GM19238 (cell line): ENCODE measurements at regions not wholly inside any gene's neighbourhood (a gene's known extent, or its start where the extent isn't known, plus 50 kb on each side); places are given as distances from the start of the nearest gene placed in this dataset.
"Not testable (repeated sequence)": the region's sequence is repeated elsewhere in the genome, so short reads cannot be mapped to it uniquely, and the experiment has no call there.

ENCODE experiments used
- DNase-seq: peaks from one replicate; pipeline ENCODE4 v3.0.0; 2011; ENCODE audit warnings: low spot score; ENCODE audit not compliant: insufficient read length

DNA sequence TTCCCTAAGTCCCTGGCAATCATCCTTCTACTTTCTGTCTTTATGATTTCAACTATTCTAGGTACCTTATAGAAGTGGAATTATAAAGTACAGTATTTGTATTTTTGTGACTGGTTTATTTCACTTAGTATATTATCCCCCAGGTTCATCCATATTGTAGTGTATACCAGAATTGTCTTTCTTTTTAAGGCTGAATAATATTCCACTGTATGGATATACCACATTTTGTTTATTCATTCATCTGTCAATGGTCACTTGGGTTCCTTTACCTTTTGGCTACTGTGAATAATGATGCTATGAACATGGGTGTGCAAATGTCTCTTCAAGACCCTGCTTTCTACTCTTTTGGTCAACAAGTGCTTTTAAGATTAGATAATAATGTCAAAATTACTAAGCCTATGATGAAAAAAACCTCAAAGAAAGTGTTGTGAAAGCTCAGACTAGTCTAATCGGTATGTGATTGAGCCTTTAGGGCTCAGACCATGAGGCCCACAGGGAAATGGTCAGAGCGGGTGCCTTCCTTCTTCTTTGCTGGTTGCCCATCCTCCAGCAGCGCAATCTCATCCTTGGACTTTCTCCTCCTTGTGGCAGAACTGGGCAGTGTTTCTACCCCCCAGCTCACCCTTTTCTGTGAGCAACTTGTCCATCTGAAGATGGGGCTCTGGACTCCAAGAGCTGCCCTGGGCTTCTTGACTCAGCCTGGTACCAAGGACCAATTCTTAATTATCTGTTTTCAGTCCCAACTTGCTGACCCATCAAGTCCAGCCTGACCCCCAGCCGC, 105.4 kb downstream of the TTC8 start:
- no peak for DNase-seq

DNA sequence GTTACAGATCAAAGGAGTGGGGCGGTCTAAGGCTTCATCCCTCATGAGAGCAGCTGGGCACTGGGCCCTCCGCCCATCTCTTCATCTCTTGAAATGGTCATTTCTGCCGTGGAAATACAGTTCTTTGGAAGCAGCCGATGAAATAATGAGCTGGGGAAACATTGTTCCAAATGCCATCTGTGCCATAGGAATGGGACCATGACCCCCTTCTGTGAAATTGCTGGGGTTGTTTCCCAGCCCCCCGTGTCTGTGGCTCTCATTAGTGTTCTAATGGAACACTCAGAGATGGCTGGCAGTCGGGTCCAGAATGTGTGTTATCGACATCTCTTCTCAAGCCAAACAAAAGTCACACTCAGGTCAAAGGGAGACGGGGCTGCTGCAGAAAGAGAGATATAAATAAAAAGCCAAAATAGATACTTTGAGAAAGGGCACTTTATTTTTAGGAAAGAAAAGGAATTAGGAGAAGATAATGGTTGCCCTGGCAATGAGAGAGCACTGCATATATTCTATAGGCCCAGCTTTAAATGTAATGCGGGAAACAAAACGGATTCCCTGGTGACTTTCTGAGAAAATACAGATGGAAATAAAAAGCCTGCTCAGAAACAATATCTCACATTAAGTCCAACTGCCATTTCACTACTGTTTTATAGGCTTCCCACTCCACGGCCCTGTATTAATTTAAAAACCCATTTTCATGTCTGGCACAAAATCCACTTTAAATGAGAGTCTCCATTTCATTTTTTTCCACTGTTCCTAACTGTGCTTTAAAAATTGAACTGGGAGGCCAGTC, 107.1 kb downstream of the TTC8 start:
- no peak for DNase-seq

DNA sequence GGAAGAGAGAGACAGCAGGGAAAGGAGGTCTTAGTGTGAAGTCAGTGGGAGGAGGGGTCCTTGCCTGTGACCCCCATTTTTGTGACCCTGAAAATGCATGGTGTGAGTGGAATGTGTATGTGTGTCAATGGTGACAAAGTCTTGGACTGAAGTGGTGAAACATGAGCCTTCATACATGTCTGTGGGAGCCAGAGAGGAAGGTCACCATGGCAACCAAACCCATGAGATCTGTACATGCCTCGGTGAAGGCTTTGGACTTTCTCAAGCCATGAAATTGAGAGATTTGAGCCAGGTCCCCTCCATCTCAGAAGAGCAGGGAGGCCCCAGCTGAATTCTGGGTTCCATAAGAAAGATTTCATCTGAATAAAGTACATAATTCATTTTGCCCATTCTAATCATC, 108.7 kb downstream of the TTC8 start:
- no peak for DNase-seq

DNA sequence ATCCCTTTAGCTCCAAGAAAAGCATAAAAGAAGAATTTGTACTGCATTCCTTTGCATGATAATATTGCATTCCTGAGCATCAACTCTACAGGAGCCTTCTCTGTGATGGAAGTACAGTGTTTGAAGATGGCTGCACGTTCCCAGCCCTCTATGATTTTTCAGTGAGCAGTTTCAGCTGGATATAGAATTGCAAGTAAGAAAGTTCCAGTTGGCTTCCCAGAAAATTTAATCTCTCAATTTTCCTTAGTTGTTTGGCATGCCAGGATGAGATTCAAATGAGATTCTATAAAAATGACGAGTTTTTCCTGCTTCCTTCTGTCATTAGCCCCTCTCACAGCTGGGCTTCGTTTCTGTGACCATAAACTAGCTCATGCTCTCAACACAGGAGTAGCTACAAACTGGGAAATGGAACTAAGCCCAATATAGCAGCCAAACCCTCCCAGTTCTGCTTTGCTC, 109.9 kb downstream of the TTC8 start:
- no peak for DNase-seq

DNA sequence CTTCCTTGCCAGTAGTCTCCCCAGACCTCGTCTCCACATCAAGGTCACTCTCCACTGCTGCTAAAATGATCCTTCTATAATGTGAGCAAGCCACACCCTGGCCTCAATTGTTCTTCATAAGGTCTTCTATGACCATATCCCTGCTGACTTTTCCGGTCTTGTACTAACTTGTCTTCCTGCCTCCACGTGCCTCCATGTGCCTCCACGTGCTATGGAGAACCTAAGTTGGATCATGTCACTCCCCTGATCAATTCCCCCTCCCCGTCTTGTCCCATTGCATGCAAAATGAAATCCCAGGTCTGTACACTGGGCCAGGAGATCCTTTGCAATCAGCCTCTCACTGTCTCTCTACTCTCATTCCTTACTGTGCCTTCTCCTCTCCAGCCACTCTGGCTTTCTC, 110.6 kb downstream of the TTC8 start:
- DNase-seq = no peak

DNA sequence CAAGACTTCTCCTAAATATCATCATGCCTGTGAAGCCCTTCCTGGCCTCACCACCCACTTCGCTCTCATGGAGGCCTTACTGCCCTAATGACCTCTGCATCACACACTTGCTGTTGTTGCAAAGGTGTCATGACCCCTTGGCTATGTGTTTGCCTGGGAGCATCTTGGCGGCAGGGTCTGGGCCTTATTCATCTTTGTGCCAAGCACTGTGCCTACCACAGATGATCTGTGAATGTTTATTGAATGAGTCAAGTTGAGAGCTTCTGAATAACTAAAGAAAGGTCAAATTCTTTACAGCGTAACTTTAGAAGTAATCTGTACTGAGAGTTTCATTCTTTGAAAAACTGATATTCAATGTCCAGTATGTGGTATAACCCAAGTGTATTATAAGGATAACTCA, 113.3 kb downstream of the TTC8 start:
- DNase-seq = no peak

DNA sequence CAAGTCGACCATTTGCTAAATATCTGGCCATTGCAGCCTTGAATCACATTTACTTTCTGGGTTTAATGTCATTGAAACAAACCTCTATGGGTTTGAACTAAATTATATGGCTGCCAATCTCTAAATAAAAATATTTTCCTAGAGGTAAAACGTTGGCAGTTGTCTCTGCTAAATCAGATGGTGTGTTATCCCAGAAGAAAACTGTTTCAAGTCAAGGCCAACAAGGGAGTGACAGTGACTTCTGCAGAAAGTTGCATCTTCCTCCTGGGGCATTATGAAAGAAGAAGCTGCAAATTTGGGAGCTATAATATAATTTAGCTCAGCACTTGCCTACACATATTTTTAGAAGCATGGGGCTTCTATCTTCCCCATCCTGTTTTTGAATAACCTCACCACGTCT, 116.2 kb downstream of the TTC8 start:
- DNase-seq = no peak

DNA sequence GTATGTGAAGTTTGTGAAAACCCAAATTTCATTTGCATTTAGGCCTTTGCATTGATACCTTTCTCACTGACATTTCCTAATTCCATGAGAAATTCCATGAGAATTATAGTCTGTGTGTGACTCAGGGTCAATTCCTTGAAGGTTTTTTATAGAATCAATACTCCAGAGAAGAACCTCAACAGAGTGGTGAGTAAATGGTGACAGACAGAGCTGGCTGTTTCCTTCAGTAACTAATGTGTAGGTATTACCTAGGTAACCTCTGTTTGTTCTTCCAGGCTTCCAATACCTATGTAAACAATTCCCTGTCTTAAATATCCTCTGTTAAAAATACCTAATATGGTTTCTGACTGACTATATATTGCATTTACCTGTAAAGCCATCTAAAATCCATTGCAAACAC, 117.0 kb downstream of the TTC8 start:
- no peak for DNase-seq

DNA sequence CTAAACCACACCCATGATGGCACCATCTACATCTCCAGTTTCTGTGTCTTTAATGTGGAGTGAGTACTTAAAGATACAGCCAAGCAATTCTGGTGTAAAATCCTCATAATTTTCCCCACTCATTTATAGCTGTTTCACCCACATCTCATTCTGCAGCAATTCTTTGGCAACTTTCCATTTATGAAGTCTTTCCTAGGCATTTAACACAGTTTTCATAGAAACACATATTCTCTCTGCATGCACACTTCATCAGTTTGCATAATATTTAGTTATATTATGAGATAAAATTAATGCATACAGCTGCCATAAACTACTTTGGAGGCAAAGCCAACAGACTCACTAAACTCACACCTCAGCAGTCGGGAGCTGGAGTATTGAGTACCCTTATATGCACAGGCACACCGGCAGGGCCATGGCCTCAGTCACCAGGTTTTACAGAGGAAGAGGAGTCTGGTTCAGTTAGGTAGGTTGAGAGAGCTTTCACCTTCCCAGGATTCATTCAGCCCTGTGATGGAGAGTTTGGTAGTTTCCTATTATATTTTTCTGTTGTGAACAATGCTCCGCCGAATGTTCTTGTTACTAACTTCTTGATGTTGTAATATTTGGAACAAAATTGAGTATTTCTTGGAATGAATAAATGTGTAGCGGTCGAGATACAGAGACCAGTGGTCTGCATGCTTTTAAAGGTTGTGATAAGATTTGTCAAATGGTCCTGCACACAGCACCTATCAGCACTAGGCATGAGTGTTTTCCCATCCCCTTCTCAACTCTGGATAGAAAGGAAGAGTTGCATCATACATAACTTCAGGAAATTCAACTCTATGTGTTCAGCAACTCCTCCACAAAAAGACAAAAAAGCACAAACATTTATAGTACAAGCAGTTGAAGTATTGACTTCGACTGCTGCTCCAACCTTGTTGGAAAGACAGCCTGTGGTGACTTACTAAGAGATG, 123.5 kb downstream of the TTC8 start:
- DNase-seq = no peak

DNA sequence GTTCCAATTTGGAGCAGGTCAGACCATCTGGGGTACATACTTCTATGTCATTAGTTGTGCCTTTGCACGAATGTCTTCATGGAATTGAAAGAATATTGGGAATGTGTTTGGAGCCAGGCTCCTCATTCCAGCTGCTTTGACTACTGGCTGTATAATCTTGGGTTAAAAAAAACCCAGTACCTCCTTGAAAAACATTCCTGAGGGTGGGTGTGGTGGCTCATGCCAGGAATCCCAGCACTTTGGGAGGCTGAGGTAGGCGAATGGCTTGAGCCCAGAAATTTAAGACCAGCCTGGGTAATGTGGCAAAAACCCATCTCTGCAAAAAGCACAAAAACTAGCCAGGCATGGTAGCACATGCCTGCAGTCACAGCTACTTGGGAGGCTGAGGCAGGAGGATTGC, 125.6 kb downstream of the TTC8 start:
- DNase-seq = no peak

DNA sequence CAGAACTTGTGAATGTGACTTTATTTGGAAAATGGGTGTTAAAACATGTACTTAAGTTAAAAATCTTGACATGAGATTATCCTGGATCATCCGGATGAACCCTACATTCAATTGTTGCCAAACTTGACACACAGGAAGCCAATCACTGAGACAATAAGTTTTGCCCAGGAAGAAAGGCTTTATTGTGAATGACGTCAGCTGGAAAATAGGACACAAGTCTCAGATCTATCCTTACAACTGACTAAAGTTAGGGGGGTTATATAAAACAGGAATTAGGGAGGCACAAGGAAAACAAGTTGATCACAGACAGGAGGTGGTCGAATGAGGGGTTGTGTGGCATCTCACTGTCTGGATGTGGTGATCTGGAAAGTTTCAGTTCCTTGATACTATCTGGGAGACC, 126.9 kb downstream of the TTC8 start:
- DNase-seq = no peak

DNA sequence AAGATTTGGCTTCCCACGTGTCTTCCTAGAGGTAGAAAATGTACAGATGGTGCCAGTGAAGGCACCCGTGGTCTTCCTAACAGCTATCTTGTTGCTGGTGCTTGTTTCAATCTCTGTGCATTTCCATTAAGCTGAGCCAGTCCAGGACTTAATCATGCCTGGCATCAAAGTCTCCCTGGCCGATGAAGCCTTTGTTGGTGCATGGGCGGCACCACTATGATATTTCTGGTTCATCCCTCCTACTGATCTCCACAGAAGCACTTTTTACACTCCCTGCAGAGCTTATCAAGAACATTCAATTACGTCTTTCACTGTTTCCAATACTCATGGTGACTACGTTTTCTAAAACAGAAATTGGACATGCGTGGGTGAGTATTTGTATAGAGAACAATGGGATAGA, 128.4 kb downstream of the TTC8 start:
- DNase-seq = no peak

DNA sequence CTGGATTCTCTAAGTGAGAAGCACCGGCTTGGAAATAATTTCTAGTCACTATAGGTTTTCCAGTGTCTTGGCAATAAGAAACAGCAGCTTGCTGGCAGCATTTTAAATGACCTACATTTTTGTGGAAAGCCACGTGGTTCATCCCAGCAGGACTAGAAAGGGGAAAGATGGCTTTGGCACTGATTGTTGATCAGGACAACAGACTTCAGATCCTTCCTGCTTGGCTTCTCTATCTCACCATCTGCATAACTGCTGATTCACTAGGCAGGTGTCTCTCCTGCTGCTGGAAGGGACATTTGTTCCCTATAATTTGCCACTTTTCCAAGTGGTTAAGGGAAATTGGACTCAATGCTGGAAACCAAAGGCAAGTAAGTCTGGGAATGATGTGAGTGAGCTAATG, 131.0 kb downstream of the TTC8 start:
- no peak for DNase-seq

DNA sequence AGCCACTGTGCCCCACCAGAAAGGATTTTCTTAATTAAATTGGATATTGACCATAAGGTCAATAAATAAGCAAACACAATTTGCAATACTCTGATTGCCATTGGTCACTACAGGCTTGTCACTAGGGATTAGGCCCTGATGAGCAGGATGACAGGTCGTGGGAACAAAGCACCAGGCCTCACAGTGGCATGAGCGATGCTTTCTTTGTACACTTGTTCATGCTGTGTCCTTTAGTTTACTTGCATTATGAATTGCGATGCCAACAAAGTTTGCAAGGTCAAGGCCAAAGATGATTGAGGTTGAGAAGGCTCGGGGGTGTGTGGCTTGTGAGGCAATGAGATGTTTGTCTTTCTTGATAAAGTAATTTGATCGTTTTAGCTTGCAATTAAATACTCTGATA, 136.0 kb downstream of the TTC8 start:
- no peak for DNase-seq

DNA sequence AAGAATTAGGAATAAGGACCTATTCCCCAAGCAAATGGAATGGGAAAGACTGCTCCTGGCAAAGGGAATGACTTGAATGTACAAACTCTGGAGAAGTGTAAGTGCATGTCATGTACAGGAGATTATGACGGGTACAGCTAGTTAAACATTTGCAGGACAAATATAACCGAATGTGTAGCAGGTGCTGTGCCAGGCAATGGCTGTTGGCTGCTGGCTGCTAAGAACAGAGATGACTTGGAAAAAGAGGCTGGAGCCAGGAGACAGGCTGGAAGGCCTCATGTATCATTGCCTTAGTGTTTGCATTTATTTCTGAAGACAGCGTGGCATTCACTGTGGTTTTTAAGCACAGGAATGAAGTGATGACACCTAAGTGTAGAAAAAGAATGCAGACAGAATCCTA, 136.8 kb downstream of the TTC8 start:
- DNase-seq = no peak

DNA sequence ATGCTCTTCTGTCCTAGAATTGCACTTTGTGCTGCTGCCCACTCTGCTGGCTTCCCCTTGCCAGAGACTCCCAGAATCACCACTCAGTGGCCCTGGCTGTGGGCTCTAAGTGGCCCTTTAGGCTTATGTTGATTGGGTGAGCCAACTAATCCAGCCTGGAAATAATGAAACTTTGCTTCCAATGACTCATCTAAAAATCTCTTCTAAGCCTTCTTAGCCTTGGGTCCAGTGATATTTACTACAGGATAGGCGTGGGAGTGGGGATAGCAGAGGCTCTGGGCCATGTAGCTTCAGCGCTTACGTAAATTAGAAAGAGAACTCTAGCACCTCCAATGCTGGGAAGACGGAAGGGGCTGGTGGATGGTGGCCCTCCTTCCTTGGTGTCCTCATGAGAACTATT, 137.9 kb downstream of the TTC8 start:
- no peak for DNase-seq

DNA sequence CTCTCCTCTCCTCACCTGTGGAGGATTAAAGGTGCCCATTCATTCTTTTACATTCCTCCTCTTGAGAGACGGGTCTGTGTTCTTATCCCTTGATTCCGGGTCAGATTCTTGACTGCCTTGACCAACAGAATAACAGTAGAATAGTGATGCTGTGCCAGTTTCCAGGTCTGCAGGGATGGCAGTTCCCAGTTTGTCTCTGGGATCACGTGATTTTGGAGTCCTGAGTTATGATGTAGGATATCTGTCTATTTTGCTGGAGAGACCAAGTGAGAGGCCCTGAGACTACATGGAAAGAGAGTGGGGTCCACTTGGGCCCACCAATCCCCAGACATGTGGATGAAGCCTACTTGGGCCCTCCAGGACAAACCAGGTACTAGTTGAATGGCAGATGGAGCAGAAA, 142.8 kb downstream of the TTC8 start:
- DNase-seq = no peak

DNA sequence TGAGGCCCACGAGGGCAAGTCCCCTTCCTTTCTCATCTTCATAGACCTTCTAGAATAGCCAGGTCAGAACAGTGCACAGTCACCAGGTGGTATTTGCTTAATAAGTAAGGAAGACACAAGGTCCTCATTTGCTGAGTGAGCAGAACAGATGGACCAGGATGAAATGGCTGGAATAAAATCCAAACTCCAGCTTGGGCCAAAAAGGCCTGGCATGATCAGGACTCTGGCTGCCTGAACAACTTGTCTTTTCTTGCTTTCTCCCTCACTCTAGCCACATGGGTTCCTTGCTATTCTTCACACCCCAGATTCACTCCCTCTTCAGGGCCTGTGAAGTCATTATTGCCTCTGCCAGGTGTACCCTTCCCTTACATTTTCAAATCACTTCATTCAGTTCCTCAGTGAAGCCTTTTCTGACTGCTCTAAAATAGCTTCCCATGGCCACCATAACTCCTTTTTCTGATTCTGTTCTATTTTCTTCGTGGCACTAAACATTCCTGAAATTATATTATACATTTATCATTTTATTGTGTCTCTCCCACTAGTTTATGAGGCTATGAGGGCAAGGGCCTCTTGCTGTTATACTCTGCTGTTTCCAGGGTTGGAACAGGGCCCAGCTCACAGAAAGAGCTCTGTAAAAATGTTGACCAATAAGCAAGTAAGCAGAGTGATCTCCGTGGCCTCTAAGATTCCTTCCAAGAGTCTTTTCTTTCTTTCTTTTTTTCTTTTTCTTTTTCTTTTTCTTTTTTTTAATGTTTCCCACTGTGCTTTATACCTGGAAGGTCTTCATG, 150.8 kb downstream of the TTC8 start:
- no peak for DNase-seq

DNA sequence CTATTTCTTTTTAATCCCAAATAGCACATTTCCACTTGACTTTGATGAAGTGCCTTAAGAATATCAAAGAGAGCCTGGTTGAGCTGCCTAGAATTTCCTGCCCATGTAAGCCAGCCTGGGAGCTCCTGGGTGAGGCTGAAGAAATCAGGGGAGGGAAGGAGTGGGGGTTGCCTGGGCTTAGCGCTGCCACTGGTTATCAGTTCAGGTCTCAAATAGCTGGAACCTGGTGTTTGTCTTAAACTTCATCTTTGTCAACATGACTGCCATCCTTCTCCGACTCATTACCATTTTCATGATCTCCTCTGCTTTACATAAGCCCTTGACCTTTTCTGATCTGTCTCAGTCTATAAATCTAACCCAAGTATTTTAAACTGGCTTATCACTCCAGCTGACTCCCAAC, 151.5 kb downstream of the TTC8 start:
- DNase-seq = no peak

DNA sequence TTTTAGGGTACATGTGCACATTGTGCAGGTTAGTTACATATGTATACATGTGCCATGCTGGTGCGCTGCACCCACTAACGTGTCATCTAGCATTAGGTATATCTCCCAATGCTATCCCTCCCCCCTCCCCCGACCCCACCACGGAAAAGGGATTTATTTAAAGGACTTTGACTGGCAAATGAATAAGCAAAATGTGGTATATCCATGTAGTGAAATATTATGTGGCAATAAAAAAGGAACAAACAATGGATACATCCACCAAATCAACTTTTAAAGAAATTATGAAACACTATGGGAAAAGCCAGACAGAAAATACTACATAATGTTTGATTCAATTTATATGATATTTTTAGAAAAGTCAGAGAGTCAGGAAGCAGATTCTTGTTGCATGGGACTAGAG, 156.5 kb downstream of the TTC8 start:
- DNase-seq = not testable (repeated sequence)

DNA sequence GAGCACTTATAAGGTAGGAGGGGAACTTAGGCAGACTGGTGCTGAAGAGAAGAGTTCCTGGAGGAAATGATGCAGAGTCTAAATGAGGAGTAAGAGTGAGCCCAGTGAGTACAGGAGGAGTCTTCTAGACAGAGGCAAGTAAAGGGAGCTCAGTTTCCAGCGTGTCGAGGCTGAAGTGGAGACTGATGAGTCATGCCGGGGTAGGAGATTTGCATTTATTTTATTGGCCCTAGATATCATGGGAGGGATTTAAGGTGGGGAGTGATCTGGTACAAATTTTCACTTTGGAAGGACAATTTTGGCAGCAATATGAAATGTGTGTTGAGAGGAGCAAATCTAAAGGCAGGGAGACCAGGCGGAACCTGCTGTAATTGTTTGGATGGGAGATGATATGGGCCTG, 157.5 kb downstream of the TTC8 start:
- no peak for DNase-seq
